GM12873 (cell line): ENCODE measurements at regions not wholly inside any gene's neighbourhood (a gene's known extent, or its start where the extent isn't known, plus 50 kb on each side); places are given as distances from the start of the nearest gene placed in this dataset.

Source experiments
- TF ChIP-seq, protein P1 (sequence below): IDR thresholded peaks from 2 replicates; pipeline ENCODE4 v1.5.1; 2012; ENCODE audit warnings: low read depth, mild to moderate bottlenecking, moderate library complexity, low read length, control low read depth; ENCODE audit not compliant: insufficient read depth; ENCODE audit errors: missing control alignments

DNA sequence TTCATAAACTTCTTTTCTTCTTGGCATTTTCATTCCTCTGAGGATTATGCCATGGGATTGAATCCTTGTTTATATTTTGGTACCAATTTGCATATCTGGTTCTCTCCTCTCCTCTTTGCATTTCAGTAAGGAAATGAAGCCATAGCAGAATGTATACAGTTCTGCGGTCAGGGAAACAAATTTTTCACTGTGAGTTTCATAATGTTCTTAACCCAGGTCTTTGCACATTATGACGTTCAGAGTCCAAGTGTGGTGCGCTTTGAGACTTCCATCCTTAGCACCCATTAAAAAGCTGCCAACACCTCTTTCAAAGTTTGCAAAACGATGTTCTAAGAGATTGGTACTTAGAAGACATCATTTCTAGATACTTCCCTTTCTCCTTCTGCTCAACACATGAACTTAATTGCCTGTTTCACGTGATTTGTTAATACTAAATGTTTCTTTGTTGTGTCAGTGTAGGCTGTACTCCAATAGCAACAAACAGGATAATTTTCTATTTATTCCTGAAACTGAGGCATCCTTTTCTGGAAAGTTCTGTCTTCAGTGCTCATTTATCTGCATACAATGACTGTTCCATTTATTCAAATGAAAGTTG is 953.1 kb upstream of the NR2F2 start:
- TF ChIP-seq, protein P1, sequence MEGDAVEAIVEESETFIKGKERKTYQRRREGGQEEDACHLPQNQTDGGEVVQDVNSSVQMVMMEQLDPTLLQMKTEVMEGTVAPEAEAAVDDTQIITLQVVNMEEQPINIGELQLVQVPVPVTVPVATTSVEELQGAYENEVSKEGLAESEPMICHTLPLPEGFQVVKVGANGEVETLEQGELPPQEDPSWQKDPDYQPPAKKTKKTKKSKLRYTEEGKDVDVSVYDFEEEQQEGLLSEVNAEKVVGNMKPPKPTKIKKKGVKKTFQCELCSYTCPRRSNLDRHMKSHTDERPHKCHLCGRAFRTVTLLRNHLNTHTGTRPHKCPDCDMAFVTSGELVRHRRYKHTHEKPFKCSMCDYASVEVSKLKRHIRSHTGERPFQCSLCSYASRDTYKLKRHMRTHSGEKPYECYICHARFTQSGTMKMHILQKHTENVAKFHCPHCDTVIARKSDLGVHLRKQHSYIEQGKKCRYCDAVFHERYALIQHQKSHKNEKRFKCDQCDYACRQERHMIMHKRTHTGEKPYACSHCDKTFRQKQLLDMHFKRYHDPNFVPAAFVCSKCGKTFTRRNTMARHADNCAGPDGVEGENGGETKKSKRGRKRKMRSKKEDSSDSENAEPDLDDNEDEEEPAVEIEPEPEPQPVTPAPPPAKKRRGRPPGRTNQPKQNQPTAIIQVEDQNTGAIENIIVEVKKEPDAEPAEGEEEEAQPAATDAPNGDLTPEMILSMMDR, result no peak

DNA sequence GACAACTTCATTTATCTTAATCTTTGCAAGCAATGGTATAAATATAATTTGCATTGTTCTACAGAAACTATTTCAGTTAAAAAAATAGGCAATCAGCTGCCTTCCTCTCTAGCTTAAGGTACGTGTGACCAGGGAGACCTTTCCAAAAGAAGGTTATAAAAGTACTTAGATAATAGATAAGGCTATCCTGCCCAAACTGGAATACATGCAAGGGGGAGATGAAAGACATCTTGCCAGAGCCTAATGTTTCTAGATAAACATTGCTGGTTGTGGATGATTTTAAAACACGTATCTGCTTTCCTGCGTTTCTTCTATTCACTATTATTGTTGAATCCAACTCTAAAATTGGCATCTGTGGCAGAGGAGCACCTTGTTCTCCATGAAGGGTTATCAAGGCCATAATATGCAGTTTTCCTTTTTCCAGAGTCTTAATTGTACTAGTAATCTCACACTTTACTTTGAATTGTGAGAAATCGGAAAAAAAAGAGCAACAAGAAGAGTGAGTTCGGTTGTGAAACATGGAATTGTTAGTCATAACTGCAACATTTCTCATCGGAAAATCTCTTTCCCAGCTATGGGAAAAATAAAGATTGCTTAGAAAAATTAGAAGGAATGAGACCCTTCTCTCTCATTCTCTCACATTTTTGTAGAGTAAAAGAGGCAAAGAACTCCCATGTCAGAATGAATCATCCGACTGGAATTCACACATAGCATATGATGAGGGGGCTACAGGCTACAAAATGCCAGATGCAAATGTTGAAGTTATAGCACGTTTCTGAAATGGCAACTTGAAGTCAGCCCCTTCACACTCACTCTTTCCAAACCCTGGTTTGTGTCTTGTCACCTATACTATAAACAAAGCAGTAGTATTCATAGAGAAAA is 936.1 kb upstream of the NR2F2 start:
- TF ChIP-seq, protein P1, result no peak

GRCh38 chr15:95400428-95400827 is 930.1 kb upstream of the NR2F2 start:
- TF ChIP-seq, protein P1, result no peak

DNA sequence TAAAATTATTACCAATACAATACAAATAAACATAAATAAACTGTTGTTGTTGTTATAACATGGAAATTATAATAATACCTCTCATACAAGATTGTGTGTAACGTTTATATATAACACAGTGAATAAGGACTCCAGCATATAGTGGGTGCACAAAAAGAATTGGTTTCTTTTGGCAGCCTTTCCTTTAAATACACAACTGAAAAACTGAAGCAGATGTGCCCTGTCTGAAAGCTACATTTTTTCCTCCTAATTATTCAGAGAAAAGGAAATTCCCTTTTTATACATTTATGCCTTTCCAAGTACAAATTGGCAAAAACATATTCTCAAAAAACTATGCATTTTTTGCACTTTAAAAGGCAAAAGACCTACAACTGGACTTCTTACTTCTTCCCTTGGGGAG is 928.9 kb upstream of the NR2F2 start:
- TF ChIP-seq, protein P1, result no peak

DNA sequence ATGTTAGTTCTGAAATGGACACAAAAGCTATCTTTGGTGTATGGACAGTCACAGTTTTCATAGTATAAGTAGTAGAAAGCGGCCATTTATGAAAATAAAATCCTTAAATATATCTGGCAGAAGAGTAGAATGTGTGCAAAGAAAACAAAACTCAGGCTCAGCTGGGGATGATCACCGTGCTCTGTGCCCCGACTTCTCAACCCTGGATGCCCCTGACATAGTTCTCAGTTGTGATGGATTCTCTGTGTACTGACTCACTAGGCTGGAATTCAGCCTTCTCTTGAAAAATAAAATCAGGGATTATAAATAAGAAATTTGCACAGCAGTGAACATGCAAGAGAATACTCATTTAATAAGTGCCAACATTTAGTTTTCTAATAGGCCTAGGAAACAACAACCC is 925.1 kb upstream of the NR2F2 start:
- TF ChIP-seq, protein P1, result no peak

GRCh38 chr15:95407534-95407933 is 923.0 kb upstream of the NR2F2 start:
- TF ChIP-seq, protein P1, result no peak

- TF ChIP-seq, protein P1, result no peak
Observed at GRCh38 chr15:95409211-95409610, 921.3 kb upstream of the NR2F2 start.
